Activated T-helper 17 cell treated with anti-CD3 and anti-CD28 coated beads, Interleukin-2, amount 50 U/mL, for 72 hours (primary cell): ENCODE measurements at regions not wholly inside any gene's neighbourhood (a gene's known extent, or its start where the extent isn't known, plus 50 kb on each side); places are given as distances from the start of the nearest gene placed in this dataset.

Experiments used
- ATAC-seq: fragments of 150-1000 bp; cut with Tn5 transposase; replicated peaks from 2 replicates; pipeline ENCODE4 v1.10.0; 2021; ENCODE audit warnings: mild to moderate bottlenecking, moderate library complexity
- H3K27ac Mint-ChIP-seq: one replicate; pipeline ENCODE4 v1.8.0; 2022; ENCODE audit warnings: mixed read lengths
- H3K27me3 Mint-ChIP-seq: one replicate; pipeline ENCODE4 v1.8.0; 2022; ENCODE audit warnings: mixed read lengths
- H3K36me3 Mint-ChIP-seq: one replicate; pipeline ENCODE4 v1.8.0; 2022; ENCODE audit warnings: low read depth, mild to moderate bottlenecking, mixed read lengths
- H3K4me1 Mint-ChIP-seq: one replicate; pipeline ENCODE4 v1.8.0; 2022; ENCODE audit warnings: mixed read lengths
- H3K4me3 Mint-ChIP-seq: one replicate; pipeline ENCODE4 v1.8.0; 2022; ENCODE audit warnings: mild to moderate bottlenecking, mixed read lengths
- H3K9me3 Mint-ChIP-seq: one replicate; pipeline ENCODE4 v1.8.0; 2022; ENCODE audit warnings: mixed read lengths

GRCh38 chr15:55005679-55006078, 191.1 kb downstream of the RSL24D1 start:
- Mint-ChIP-seq H3K9me3 (no peaks in the 10 kb centered on the region), H3K27ac (no peak overlapping the region), H3K4me3 (no peak overlapping the region), H3K27me3 (peaks cover 4% of the 10 kb centered on the region), H3K36me3 (no peaks in the 10 kb centered on the region), H3K4me1 (no peaks in the 10 kb centered on the region)
- ATAC-seq, result no peak

GRCh38 chr15:55003965-55004873, 192.5 kb downstream of the RSL24D1 start:
- ATAC-seq, result no peak
- Mint-ChIP-seq H3K9me3 (no peaks in the 10 kb centered on the region), H3K27ac (no peak overlapping the region), H3K4me1 (no peaks in the 10 kb centered on the region), H3K27me3 (peaks cover 6% of the 10 kb centered on the region), H3K4me3 (no peak overlapping the region), H3K36me3 (no peaks in the 10 kb centered on the region)

GRCh38 chr15:54998661-54999060, 198.1 kb downstream of the RSL24D1 start:
- H3K27me3 Mint-ChIP-seq, result peaks cover 10% of the 10 kb centered on the region
- no peak for ATAC-seq
- no peaks in the 10 kb centered on the region for H3K4me1 Mint-ChIP-seq
- H3K4me3 Mint-ChIP-seq, result no peak overlapping the region
- H3K27ac Mint-ChIP-seq, result no peak overlapping the region
- peaks cover 4% of the 10 kb centered on the region for H3K9me3 Mint-ChIP-seq
- H3K36me3 Mint-ChIP-seq, result no peaks in the 10 kb centered on the region

- no peak for ATAC-seq
- peaks cover 5% of the 10 kb centered on the region for H3K9me3 Mint-ChIP-seq
- peaks cover 20% of the 10 kb centered on the region for H3K27me3 Mint-ChIP-seq
- no peaks in the 10 kb centered on the region for H3K4me1 Mint-ChIP-seq
- no peak overlapping the region for H3K4me3 Mint-ChIP-seq
- no peak overlapping the region for H3K27ac Mint-ChIP-seq
- no peaks in the 10 kb centered on the region for H3K36me3 Mint-ChIP-seq
Measured at GRCh38 chr15:54990793-54991192, 205.9 kb downstream of the RSL24D1 start.

GRCh38 chr15:54987881-54988280, 208.9 kb downstream of the RSL24D1 start:
- no peak for ATAC-seq
- Mint-ChIP-seq H3K4me3 (no peak overlapping the region), H3K27ac (no peak overlapping the region), H3K36me3 (no peaks in the 10 kb centered on the region), H3K9me3 (peaks cover 10% of the 10 kb centered on the region), H3K27me3 (peaks cover 20% of the 10 kb centered on the region), H3K4me1 (no peaks in the 10 kb centered on the region)

- H3K4me3 Mint-ChIP-seq, result no peak overlapping the region
- no peak for ATAC-seq
- no peak overlapping the region for H3K27ac Mint-ChIP-seq
- peaks cover 16% of the 10 kb centered on the region for H3K27me3 Mint-ChIP-seq
- no peaks in the 10 kb centered on the region for H3K36me3 Mint-ChIP-seq
- no peaks in the 10 kb centered on the region for H3K4me1 Mint-ChIP-seq
- H3K9me3 Mint-ChIP-seq, result peaks cover 14% of the 10 kb centered on the region
Measured at GRCh38 chr15:54979964-54980363, 216.8 kb downstream of the RSL24D1 start.

GRCh38 chr15:54962637-54963036, 234.1 kb downstream of the RSL24D1 start:
- H3K27me3 Mint-ChIP-seq, result peaks cover 19% of the 10 kb centered on the region
- no peak for ATAC-seq
- H3K4me1 Mint-ChIP-seq, result no peaks in the 10 kb centered on the region
- peaks cover 14% of the 10 kb centered on the region for H3K9me3 Mint-ChIP-seq
- H3K4me3 Mint-ChIP-seq, result no peak overlapping the region
- H3K36me3 Mint-ChIP-seq, result no peaks in the 10 kb centered on the region
- H3K27ac Mint-ChIP-seq, result no peak overlapping the region

- H3K27me3 Mint-ChIP-seq, result peaks cover 15% of the 10 kb centered on the region
Measured at GRCh38 chr15:54960266-54960665, 236.5 kb downstream of the RSL24D1 start.

GRCh38 chr15:54941417-54941816, 255.3 kb downstream of the RSL24D1 start:
- Mint-ChIP-seq H3K27ac (no peak overlapping the region), H3K4me3 (no peak overlapping the region), H3K36me3 (no peaks in the 10 kb centered on the region), H3K9me3 (peaks cover 6% of the 10 kb centered on the region), H3K27me3 (peaks cover 8% of the 10 kb centered on the region), H3K4me1 (no peaks in the 10 kb centered on the region)
- ATAC-seq, result no peak

More at GRCh38 chr15:54960266-54960665, 236.5 kb downstream of the RSL24D1 start:
- ATAC-seq, result no peak
- no peaks in the 10 kb centered on the region for H3K4me1 Mint-ChIP-seq
- no peaks in the 10 kb centered on the region for H3K36me3 Mint-ChIP-seq
- no peak overlapping the region for H3K4me3 Mint-ChIP-seq
- H3K27ac Mint-ChIP-seq, result no peak overlapping the region
- H3K9me3 Mint-ChIP-seq, result peaks cover 3% of the 10 kb centered on the region

GRCh38 chr15:54917312-54917711, 279.4 kb downstream of the RSL24D1 start:
- peaks cover 4% of the 10 kb centered on the region for H3K9me3 Mint-ChIP-seq
- H3K27me3 Mint-ChIP-seq, result no peaks in the 10 kb centered on the region
- no peaks in the 10 kb centered on the region for H3K36me3 Mint-ChIP-seq
- ATAC-seq, result no peak
- no peak overlapping the region for H3K4me3 Mint-ChIP-seq
- no peaks in the 10 kb centered on the region for H3K4me1 Mint-ChIP-seq
- H3K27ac Mint-ChIP-seq, result no peak overlapping the region

- Mint-ChIP-seq H3K4me1 (no peaks in the 10 kb centered on the region), H3K27me3 (no peaks in the 10 kb centered on the region), H3K4me3 (no peak overlapping the region), H3K27ac (no peak overlapping the region), H3K9me3 (no peaks in the 10 kb centered on the region), H3K36me3 (no peaks in the 10 kb centered on the region)
- no peak for ATAC-seq
Measured at GRCh38 chr15:54915380-54915779, 281.4 kb downstream of the RSL24D1 start.

- H3K4me3 Mint-ChIP-seq, result no peak overlapping the region
- H3K9me3 Mint-ChIP-seq, result peaks cover 5% of the 10 kb centered on the region
- H3K27me3 Mint-ChIP-seq, result no peaks in the 10 kb centered on the region
- no peaks in the 10 kb centered on the region for H3K4me1 Mint-ChIP-seq
- H3K27ac Mint-ChIP-seq, result no peak overlapping the region
- no peak for ATAC-seq
- no peaks in the 10 kb centered on the region for H3K36me3 Mint-ChIP-seq
Measured at GRCh38 chr15:54884312-54884711, 312.4 kb downstream of the RSL24D1 start.

GRCh38 chr15:54859982-54860381, 336.8 kb downstream of the RSL24D1 start:
- Mint-ChIP-seq H3K27ac (no peak overlapping the region), H3K4me3 (no peak overlapping the region), H3K27me3 (peaks cover 5% of the 10 kb centered on the region), H3K9me3 (peaks cover 21% of the 10 kb centered on the region), H3K4me1 (no peaks in the 10 kb centered on the region), H3K36me3 (no peaks in the 10 kb centered on the region)
- ATAC-seq, result no peak

GRCh38 chr15:54854667-54855066, 342.1 kb downstream of the RSL24D1 start:
- Mint-ChIP-seq H3K27ac (no peak overlapping the region), H3K27me3 (peaks cover 4% of the 10 kb centered on the region), H3K9me3 (peaks cover 16% of the 10 kb centered on the region), H3K4me3 (no peak overlapping the region), H3K36me3 (no peaks in the 10 kb centered on the region), H3K4me1 (no peaks in the 10 kb centered on the region)
- ATAC-seq, result no peak

GRCh38 chr15:54850101-54850500, 346.6 kb downstream of the RSL24D1 start:
- Mint-ChIP-seq H3K4me1 (no peaks in the 10 kb centered on the region), H3K27me3 (peaks cover 8% of the 10 kb centered on the region), H3K9me3 (peaks cover 6% of the 10 kb centered on the region), H3K36me3 (no peaks in the 10 kb centered on the region), H3K4me3 (no peak overlapping the region), H3K27ac (no peak overlapping the region)
- no peak for ATAC-seq
